ENCODE measurements at regions not wholly inside any gene's neighbourhood (a gene's known extent, or its start where the extent isn't known, plus 50 kb on each side); places are given as distances from the start of the nearest gene placed in this dataset.

- no peak for DNase-seq
- Histone ChIP-seq H3K4me3 (no peak overlapping the region), H3K27ac (no peak overlapping the region)
Observed at GRCh38 chr5:168228668-168229067, 62.8 kb upstream of the WWC1 start.

GRCh38 chr5:168234133-168234532 lies 57.3 kb upstream of the WWC1 start:
- ATAC-seq, result peak in 1 of 4 donors; percentile 36

More at GRCh38 chr5:168228668-168229067, 62.8 kb upstream of the WWC1 start:
- H3K4me1 ChIP-seq, result no peaks in the 10 kb centered on the region
- H3K27me3 ChIP-seq, result no peaks in the 10 kb centered on the region
- no peaks in the 10 kb centered on the region for H3K36me3 ChIP-seq
- TF ChIP-seq POLR2A (IDR thresholded peaks at IDR 0.05) (no peak), CTCF (IDR thresholded peaks at IDR 0.05) (no peak)
- no peaks in the 10 kb centered on the region for H3K9me3 ChIP-seq
- intact Hi-C loops (cut with DNase I), result loop anchor here in 1 of 2 donors (10.0 kb wide), 1 partner anchor 114 kb away; no protein-coding TSS in a partner anchor
- ATAC-seq, result no peak
- WGBS (ENCODE audit: insufficient coverage, low coverage, low lambda C conversion rate, missing lambda C conversion rate), result 78% methylated on average over 3 of the region's 3 CpGs

GRCh38 chr5:168238463-168238862 lies 53.0 kb upstream of the WWC1 start:
- Histone ChIP-seq H3K27ac (no peak overlapping the region), H3K36me3 (no peaks in the 10 kb centered on the region), H3K4me1 (no peaks in the 10 kb centered on the region), H3K9me3 (no peaks in the 10 kb centered on the region), H3K27me3 (no peaks in the 10 kb centered on the region), H3K4me3 (no peak overlapping the region)
- intact Hi-C loops (cut with DNase I), result no loop called here
- peak in 1 of 4 donors; percentile 36 for ATAC-seq
- TF ChIP-seq POLR2A (IDR thresholded peaks at IDR 0.05), result no peak
- no peak for TF ChIP-seq CTCF (IDR thresholded peaks at IDR 0.05)
- no peak for DNase-seq
- 46% methylated on average over 6 of the region's 8 CpGs for WGBS (ENCODE audit: insufficient coverage, low coverage, low lambda C conversion rate, missing lambda C conversion rate)

More at GRCh38 chr5:168234133-168234532, 57.3 kb upstream of the WWC1 start:
- Histone ChIP-seq H3K27ac (no peak overlapping the region), H3K36me3 (no peaks in the 10 kb centered on the region), H3K4me1 (no peaks in the 10 kb centered on the region), H3K27me3 (no peaks in the 10 kb centered on the region), H3K4me3 (no peak overlapping the region), H3K9me3 (no peaks in the 10 kb centered on the region)
- 84% methylated on average over 3 of the region's 3 CpGs for WGBS (ENCODE audit: insufficient coverage, low coverage, low lambda C conversion rate, missing lambda C conversion rate)
- no peak for DNase-seq
- TF ChIP-seq POLR2A (IDR thresholded peaks at IDR 0.05), result no peak
- TF ChIP-seq CTCF (IDR thresholded peaks at IDR 0.05), result no peak
- intact Hi-C loops (cut with DNase I), result no loop called here

- intact Hi-C loops (cut with DNase I), result no loop called here
- TF ChIP-seq CTCF (IDR thresholded peaks at IDR 0.05) (no peak), POLR2A (IDR thresholded peaks at IDR 0.05) (no peak)
- H3K4me1 ChIP-seq, result no peaks in the 10 kb centered on the region
- H3K27me3 ChIP-seq, result no peaks in the 10 kb centered on the region
- ATAC-seq, result no peak
- no peaks in the 10 kb centered on the region for H3K36me3 ChIP-seq
- H3K4me3 ChIP-seq, result no peak overlapping the region
- no peak overlapping the region for H3K27ac ChIP-seq
- no peaks in the 10 kb centered on the region for H3K9me3 ChIP-seq
- DNase-seq, result no peak
Observed at GRCh38 chr5:168239325-168239724, 52.1 kb upstream of the WWC1 start.

Small RNA genes in the stretch of these regions (small RNA-seq; reads per million reads assigned to genes)
- gene AC026403.1, result 0 reads per million in 2 experiments
- 0 reads per million in 2 experiments for gene RF00561
- 0 reads per million in 2 experiments for gene RN7SKP60
- 0 reads per million in 2 experiments for gene RNU6-168P
- 0 reads per million in 2 experiments for gene RNU6-209P
